ENCODE measurements at regions not wholly inside any gene's neighbourhood (a gene's known extent, or its start where the extent isn't known, plus 50 kb on each side); places are given as distances from the start of the nearest gene placed in this dataset.

DNA sequence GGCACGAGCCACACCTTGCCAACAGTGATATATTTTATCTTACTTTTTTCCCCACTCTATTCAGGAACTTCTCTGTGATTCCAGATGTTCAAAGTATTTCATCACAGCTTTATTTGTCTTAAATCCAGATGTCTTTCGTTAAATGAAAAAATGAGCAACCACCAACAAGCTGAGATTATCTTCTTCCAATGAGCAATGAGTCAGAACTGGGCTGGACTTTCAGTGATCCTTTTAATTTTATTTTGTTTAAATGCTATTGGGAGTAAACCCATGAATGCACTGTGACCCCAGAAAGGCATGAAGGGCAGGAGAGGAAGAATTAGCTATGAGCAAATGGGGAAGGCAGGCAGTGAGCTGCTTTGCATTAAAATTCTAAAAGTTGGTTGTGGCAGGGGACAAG lies 77.6 kb upstream of the IMMP2L start:
- TF ChIP-seq, protein P1, sequence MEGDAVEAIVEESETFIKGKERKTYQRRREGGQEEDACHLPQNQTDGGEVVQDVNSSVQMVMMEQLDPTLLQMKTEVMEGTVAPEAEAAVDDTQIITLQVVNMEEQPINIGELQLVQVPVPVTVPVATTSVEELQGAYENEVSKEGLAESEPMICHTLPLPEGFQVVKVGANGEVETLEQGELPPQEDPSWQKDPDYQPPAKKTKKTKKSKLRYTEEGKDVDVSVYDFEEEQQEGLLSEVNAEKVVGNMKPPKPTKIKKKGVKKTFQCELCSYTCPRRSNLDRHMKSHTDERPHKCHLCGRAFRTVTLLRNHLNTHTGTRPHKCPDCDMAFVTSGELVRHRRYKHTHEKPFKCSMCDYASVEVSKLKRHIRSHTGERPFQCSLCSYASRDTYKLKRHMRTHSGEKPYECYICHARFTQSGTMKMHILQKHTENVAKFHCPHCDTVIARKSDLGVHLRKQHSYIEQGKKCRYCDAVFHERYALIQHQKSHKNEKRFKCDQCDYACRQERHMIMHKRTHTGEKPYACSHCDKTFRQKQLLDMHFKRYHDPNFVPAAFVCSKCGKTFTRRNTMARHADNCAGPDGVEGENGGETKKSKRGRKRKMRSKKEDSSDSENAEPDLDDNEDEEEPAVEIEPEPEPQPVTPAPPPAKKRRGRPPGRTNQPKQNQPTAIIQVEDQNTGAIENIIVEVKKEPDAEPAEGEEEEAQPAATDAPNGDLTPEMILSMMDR (IDR thresholded peaks at IDR 0.05; ENCODE audit: low read length): no peak
- TF ChIP-seq EZH2 (IDR thresholded peaks at IDR 0.05; ENCODE audit: borderline replicate concordance, low read length): no peak

Data from OCI-LY1 (cell line).